Activated CD8-positive, alpha-beta memory T cell treated with anti-CD3 and anti-CD28 coated beads for 36 hours (primary cell): ENCODE measurements at regions not wholly inside any gene's neighbourhood (a gene's known extent, or its start where the extent isn't known, plus 50 kb on each side); places are given as distances from the start of the nearest gene placed in this dataset.

Experiments used
- CTCF ChIA-PET: fragments of 350-600 bp; sonication (Branson Sonifier 250); formaldehyde crosslinking; loops from one replicate; lab custom pipeline; 2021; ENCODE audit warnings: antibody characterized with exemption; lab: Charles Lee
- POLR2A ChIA-PET: fragments of 350-600 bp; sonication (Branson Sonifier 250); formaldehyde crosslinking; loops from one replicate; lab custom pipeline; 2021; ENCODE audit warnings: antibody characterized with exemption; lab: Charles Lee

DNA sequence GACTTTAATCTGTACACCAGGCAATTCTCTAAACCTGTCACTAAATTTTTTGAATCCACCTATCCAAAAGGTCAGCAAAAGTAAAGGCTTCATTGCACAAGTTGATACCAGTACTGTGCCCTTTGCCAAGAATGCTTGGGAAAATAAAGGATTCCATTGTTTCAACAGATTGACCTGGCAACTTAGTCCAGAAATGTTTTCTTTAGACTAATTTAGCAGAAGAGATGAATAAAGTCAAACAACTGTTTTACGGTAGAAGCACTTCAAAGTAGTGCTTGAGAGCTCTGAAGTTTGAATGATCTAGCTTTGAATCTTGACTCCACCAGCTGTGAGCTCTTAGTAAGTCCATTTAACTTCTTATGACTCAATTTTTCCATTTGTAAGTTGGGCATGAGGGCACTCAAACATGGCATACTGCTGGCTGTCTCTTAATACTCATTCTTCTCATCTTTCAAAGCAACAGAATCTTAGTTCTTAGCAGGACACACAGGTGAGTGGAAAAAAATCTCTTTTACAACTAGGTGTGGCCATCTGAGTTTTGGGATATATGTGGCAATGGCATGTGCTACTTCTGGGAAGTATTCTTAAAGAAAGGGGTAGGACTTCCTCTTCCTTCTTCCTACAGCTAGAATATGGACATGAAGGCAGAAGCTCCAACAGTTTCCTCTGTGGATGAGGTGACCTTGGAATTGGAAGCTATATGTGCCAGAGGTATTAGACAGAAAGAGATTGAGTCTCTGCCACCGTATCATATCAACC is 55.9 kb upstream of the LOC128125822 start:
- POLR2A ChIA-PET, result no interaction called here
- CTCF ChIA-PET, result no interaction called here

DNA sequence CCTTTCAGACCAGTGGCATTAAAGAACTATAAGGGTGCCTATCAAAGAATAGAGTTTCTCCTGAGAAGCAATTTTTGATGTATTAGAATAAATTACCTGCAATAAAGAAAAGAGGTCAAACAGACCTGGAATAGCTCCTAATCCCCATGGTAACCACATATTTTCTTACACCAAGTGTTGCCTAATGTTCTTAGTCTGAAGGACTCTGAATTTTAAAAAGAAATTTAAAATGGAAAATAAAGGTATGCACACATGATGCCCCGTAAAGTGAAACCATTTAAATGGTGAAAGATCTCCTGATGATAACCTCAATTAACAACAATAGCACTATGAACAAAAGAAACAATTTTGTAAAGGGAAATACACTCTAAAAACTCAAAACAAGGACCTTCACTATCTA is 55.1 kb upstream of the LOC128125822 start:
- CTCF ChIA-PET, result no interaction called here

DNA sequence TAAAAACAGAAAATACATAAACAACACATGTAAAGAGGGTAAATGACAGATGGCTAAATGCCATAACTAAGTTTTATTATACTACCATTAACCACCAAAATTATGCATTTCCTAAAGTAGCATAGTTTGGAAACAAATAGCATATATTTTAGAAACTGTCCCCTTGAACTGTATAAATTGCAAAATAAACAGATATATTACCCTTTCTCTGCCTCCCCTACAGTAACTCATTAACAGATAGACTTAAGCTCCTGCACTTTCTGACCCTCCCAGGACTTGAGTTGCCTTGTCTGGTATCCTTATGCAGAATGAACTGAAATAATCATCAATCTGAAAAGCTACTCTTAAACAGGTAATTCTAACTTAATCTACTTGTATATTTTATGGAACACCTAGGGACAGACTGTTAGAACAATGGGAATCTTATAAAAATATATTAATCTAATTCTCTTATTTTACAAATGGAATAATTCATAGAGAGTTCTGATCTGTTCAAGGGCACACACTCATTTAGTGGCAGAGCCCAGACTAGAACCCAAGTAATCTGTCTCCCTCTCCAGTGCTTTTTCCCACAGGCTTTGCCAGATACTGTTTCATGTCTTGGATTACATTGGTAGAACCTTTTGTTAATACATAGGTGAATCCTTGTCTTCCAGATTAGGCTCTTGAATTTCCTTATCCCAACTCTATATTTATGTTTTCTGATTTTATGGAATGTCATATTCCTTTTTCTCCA is 50.6 kb upstream of the LOC128125822 start:
- CTCF ChIA-PET, result no interaction called here
- POLR2A ChIA-PET, result no interaction called here

More for the DNA sequence above, 55.1 kb upstream of the LOC128125822 start:
- POLR2A ChIA-PET, result no interaction called here
